SK-N-SH (cell line): ENCODE measurements at regions not wholly inside any gene's neighbourhood (a gene's known extent, or its start where the extent isn't known, plus 50 kb on each side); places are given as distances from the start of the nearest gene placed in this dataset.

Experiments
- CTCF ChIA-PET: fragments of 300-600, 350-600 bp; formaldehyde crosslinking; extraction: SDS; loops from one replicate; lab custom pipeline; 2021; lab: Yijun Ruan, JAX
- POLR2A ChIA-PET: fragments of 350-600 bp; sonication (Branson Sonifier 250); formaldehyde crosslinking; extraction: SDS; loops from one replicate; lab custom pipeline; 2020; ENCODE audit warnings: antibody characterized with exemption, inconsistent platforms; lab: Yijun Ruan, JAX
- DNase-seq: peaks from one replicate; pipeline ENCODE4 v3.0.0; 2012
- H2AFZ ChIP-seq: fragments of 200-600 bp; sonication (generic); 2 replicates; pipeline ENCODE4 v1.8.1; 2016; ENCODE audit warnings: antibody characterized with exemption, mild to moderate bottlenecking, low read depth
- H3F3A ChIP-seq: fragments of 200-600 bp; sonication (generic); replicated peaks from 2 replicates; pipeline ENCODE3; 2016; ENCODE audit warnings: antibody characterized with exemption, mild to moderate bottlenecking; ENCODE audit not compliant: insufficient read depth
- H3K27ac ChIP-seq, 2 experiments: fragments of 200-500 bp in 1 of 2; fragments of 200-600 bp in 1 of 2; sonication (Bioruptor generic) in 1 of 2; sonication (generic), shearing (Covaris generic) in 1 of 2; 2 replicates each; pipeline versions ENCODE4 v1.5.1 to v1.6.1; 2014 to 2016; ENCODE audit warnings: low read depth in 2 of 2, inconsistent platforms in 1 of 2, low read length in 1 of 2, mild to moderate bottlenecking in 1 of 2, mixed read lengths in 1 of 2
- H3K27me3 ChIP-seq: fragments of 200-600 bp; sonication (generic), shearing (Covaris generic); 2 replicates; pipeline ENCODE4 v1.6.1; 2016; ENCODE audit warnings: mixed run types; ENCODE audit not compliant: insufficient read depth
- H3K36me3 ChIP-seq, 2 experiments: fragments of 200-500 bp in 1 of 2; fragments of 200-600 bp in 1 of 2; sonication (Bioruptor generic) in 1 of 2; sonication (generic) in 1 of 2; replicated peaks in 1 of 2; 2 replicates each; pipeline versions ENCODE3 to v1.5.1; 2014 to 2016; ENCODE audit warnings: low read length in 1 of 2, mild to moderate bottlenecking in 1 of 2; ENCODE audit not compliant: insufficient read depth in 2 of 2, control insufficient read depth in 1 of 2
- H3K4me1 ChIP-seq, 2 experiments: fragments of 200-500 bp in 1 of 2; fragments of 200-600 bp in 1 of 2; sonication (Bioruptor generic) in 1 of 2; sonication (generic), shearing (Covaris generic) in 1 of 2; 2 replicates each; pipeline versions ENCODE4 v1.5.1 to v1.6.1; 2014 to 2016; ENCODE audit warnings: low read depth in 1 of 2, low read length in 1 of 2, mixed run types in 1 of 2; ENCODE audit not compliant: insufficient read depth in 2 of 2, control insufficient read depth in 1 of 2
- H3K4me2 ChIP-seq: fragments of 200-600 bp; sonication (generic), shearing (Covaris generic); 2 replicates; pipeline ENCODE4 v1.6.1; 2017; ENCODE audit warnings: mixed run types
- H3K4me3 ChIP-seq, 2 experiments: fragments of 200-500 bp in 1 of 2; fragments of 200-600 bp in 1 of 2; sonication (Bioruptor generic) in 1 of 2; sonication (generic), shearing (Covaris generic) in 1 of 2; 2 replicates each; pipeline versions ENCODE4 v1.5.1 to v1.8.1; 2014 to 2016; ENCODE audit warnings: low read depth in 2 of 2, inconsistent platforms in 1 of 2, low read length in 1 of 2, mild to moderate bottlenecking in 1 of 2, mixed read lengths in 1 of 2, moderate library complexity in 1 of 2
- H3K79me2 ChIP-seq: fragments of 200-600 bp; sonication (generic); 2 replicates; pipeline ENCODE4 v1.8.1; 2017; ENCODE audit warnings: mild to moderate bottlenecking; ENCODE audit not compliant: insufficient read depth
- H3K9ac ChIP-seq: fragments of 200-600 bp; sonication (generic); 2 replicates; pipeline ENCODE4 v1.6.1; 2017; ENCODE audit warnings: mixed run types
- H3K9me2 ChIP-seq: fragments of 200-600 bp; sonication (generic); 2 replicates; pipeline ENCODE4 v1.6.1; 2017; ENCODE audit warnings: mixed run types
- H3K9me3 ChIP-seq: fragments of 200-600 bp; sonication (generic); 2 replicates; pipeline ENCODE4 v1.6.1; 2017; ENCODE audit warnings: mixed run types, mild to moderate bottlenecking, moderate library complexity
- H4K20me1 ChIP-seq: fragments of 200-600 bp; sonication (generic); 2 replicates; pipeline ENCODE4 v1.6.1; 2017; ENCODE audit warnings: mild to moderate bottlenecking, mixed run types; ENCODE audit not compliant: insufficient read depth
- CHD2 ChIP-seq: fragments of 150-350 bp; IDR thresholded peaks from 2 replicates; pipeline ENCODE4 v1.6.1; 2018; ENCODE audit warnings: low read length; ENCODE audit not compliant: partially characterized antibody
- CTCF ChIP-seq: fragments of 200-600 bp; sonication (generic); IDR thresholded peaks from 2 replicates; pipeline ENCODE4 v1.6.1; 2017; ENCODE audit warnings: antibody characterized with exemption, mild to moderate bottlenecking, moderate library complexity
- ELF1 ChIP-seq: IDR thresholded peaks from 2 replicates; pipeline ENCODE4 v1.4.0; 2012
- EZH2phosphoT487 ChIP-seq: fragments of 200-600 bp; sonication (generic); IDR thresholded peaks from 2 replicates; pipeline ENCODE4 v1.6.1; 2017; ENCODE audit warnings: low read depth, mixed run types, mild to moderate bottlenecking, antibody characterized with exemption, moderate library complexity, borderline replicate concordance
- FOSL2 ChIP-seq: IDR thresholded peaks from 2 replicates; pipeline ENCODE4 v1.4.0; 2012; ENCODE audit warnings: low read depth, mild to moderate bottlenecking, moderate library complexity, borderline replicate concordance
- IRF3 ChIP-seq: fragments of 150-350 bp; IDR thresholded peaks from 2 replicates; pipeline ENCODE4 v1.6.1; 2016; ENCODE audit warnings: mild to moderate bottlenecking, low read depth, low read length
- MXI1 ChIP-seq: IDR thresholded peaks from 2 replicates; pipeline ENCODE4 v1.6.1; 2012; ENCODE audit warnings: mild to moderate bottlenecking, low read depth, low read length, improper control_type of control experiment
- POLR2AphosphoS5 ChIP-seq: IDR thresholded peaks from 2 replicates; pipeline ENCODE4 v1.6.1; 2012; ENCODE audit warnings: low read depth, low read length
- RAD21 ChIP-seq: IDR thresholded peaks from 2 replicates; pipeline ENCODE4 v1.6.1; 2012; ENCODE audit warnings: mild to moderate bottlenecking, low read length
- RCOR1 ChIP-seq: fragments of 150-350 bp; IDR thresholded peaks from 2 replicates; pipeline ENCODE4 v1.6.1; 2017; ENCODE audit warnings: antibody characterized with exemption, low read length
- RXRA ChIP-seq: IDR thresholded peaks from 2 replicates; pipeline ENCODE4 v1.4.0; 2012; ENCODE audit warnings: low read depth, mild to moderate bottlenecking, borderline replicate concordance
- SMC3 ChIP-seq: IDR thresholded peaks from 2 replicates; pipeline ENCODE4 v1.6.1; 2012; ENCODE audit warnings: low read depth, low read length, improper control_type of control experiment
- TAF1 ChIP-seq: IDR thresholded peaks from 2 replicates; pipeline ENCODE4 v1.6.1; 2012; ENCODE audit warnings: low read depth, mild to moderate bottlenecking, low read length, moderate library complexity, borderline replicate concordance
- TCF12 ChIP-seq: IDR thresholded peaks from 2 replicates; pipeline ENCODE4 v1.4.0; 2012
- TEAD4 ChIP-seq: IDR thresholded peaks from 2 replicates; pipeline ENCODE4 v1.4.0; 2012; ENCODE audit warnings: mild to moderate bottlenecking, borderline replicate concordance; ENCODE audit not compliant: insufficient read depth
- USF2 ChIP-seq: fragments of 150-350 bp; IDR thresholded peaks from 2 replicates; pipeline ENCODE4 v1.6.1; 2017; ENCODE audit warnings: antibody characterized with exemption, low read length, low read depth, borderline replicate concordance
- YY1 ChIP-seq: IDR thresholded peaks from 2 replicates; pipeline ENCODE4 v1.4.0; 2012; ENCODE audit warnings: low read depth, mild to moderate bottlenecking
- WGBS: methylation state at CpG from one replicate; pipeline ENCODE4 v1.1.6; 2017; ENCODE audit warnings: low lambda C conversion rate; 5-methylcytosine and 5-hydroxymethylcytosine counted together

- 55% methylated on average over 2 of the region's 2 CpGs for WGBS
- Histone ChIP-seq H3K27me3 (no peaks in the 10 kb centered on the region), H3K4me1 (peaks cover 0 to 3% of the 10 kb centered on the region in 2 experiments; a peak in 2 of 4 replicates), H2AFZ (no peak overlapping the region), H3K4me2 (no peak overlapping the region), H3K36me3 (no peaks in the 10 kb centered on the region), H3K9me3 (no peaks in the 10 kb centered on the region), H3K4me3 (no peak overlapping the region), H3K9ac (no peak overlapping the region)
- ChIA-PET CTCF (interaction anchor here (1.2 kb wide), 2 partner anchors 70 to 162 kb away, joined by 3 read pairs; no protein-coding TSS in a partner anchor), POLR2A (no interaction called here)
- DNase-seq, result no peak
- TF ChIP-seq TEAD4 (no peak), FOSL2 (no peak), USF2 (no peak), YY1 (no peak), RXRA (no peak), IRF3 (no peak), RAD21 (no peak), CTCF (no peak), MXI1 (no peak), CHD2 (no peak), TAF1 (no peak), ELF1 (no peak), RCOR1 (no peak), SMC3 (no peak)
- TF ChIP-seq, all 33 proteins: peak for 0
- H3K79me2 ChIP-seq, result no peaks in the 10 kb centered on the region
- no peaks in the 10 kb centered on the region for H3F3A ChIP-seq
- H4K20me1 ChIP-seq, result no peaks in the 10 kb centered on the region
- no peak overlapping the region for H3K27ac ChIP-seq
- no peaks in the 10 kb centered on the region for H3K9me2 ChIP-seq
These were observed 65.5 kb upstream of the CLINT1 start for GRCh38 chr5:157924490-157924889.

DNA sequence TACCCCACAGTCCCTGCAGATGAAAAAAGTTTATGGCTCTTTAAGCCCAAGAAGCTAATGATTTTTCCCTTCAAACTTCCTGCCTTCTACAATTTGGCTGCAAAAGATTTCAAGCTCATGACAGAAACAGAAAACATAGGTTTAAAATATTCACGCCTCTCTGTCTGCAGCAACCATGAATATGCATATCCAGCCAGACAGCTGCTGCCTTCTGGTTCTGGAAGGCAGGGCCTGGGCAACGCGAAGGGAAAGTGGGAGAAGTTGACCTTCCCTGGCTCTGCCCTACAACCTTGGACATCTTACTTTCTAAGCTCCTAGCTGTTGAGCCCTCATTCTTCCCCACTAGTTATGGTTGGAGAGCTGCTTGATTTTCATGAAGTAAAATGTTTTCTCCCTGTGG is 64.8 kb upstream of the CLINT1 start:
- CTCF ChIA-PET, result interaction anchor here (1.2 to 1.8 kb wide), 4 partner anchors 25 to 162 kb away, joined by 3 to 6 read pairs (median 4); no protein-coding TSS in a partner anchor
- Histone ChIP-seq H3K4me2 (no peak overlapping the region), H3K27ac (no peak overlapping the region), H3F3A (no peaks in the 10 kb centered on the region), H3K9me3 (no peaks in the 10 kb centered on the region), H3K36me3 (no peaks in the 10 kb centered on the region), H2AFZ (no peak overlapping the region), H3K4me3 (no peak overlapping the region), H3K79me2 (no peaks in the 10 kb centered on the region), H3K4me1 (peaks cover 0 to 9% of the 10 kb centered on the region in 2 experiments; a peak in 2 of 4 replicates), H4K20me1 (no peaks in the 10 kb centered on the region), H3K27me3 (no peaks in the 10 kb centered on the region), H3K9ac (no peak overlapping the region), H3K9me2 (no peaks in the 10 kb centered on the region)
- no peak for DNase-seq
- 94% methylated on average over 3 of the region's 3 CpGs for WGBS
- POLR2A ChIA-PET, result no interaction called here
- no peak for TF ChIP-seq RXRA
- TF ChIP-seq CHD2, result no peak
- TF ChIP-seq RCOR1, result no peak
- TF ChIP-seq RAD21, result no peak
- no peak for TF ChIP-seq EZH2phosphoT487
- TF ChIP-seq TCF12, result no peak
- TF ChIP-seq ELF1, result no peak
- no peak for TF ChIP-seq CTCF
- no peak for TF ChIP-seq POLR2AphosphoS5
